ENCODE measurements at regions not wholly inside any gene's neighbourhood (a gene's known extent, or its start where the extent isn't known, plus 50 kb on each side); places are given as distances from the start of the nearest gene placed in this dataset.

GRCh38 chr7:54339073-54339472, 203.1 kb upstream of the VSTM2A start (continued):
- TF ChIP-seq ATF2 (CRISPR knock-in tag; IDR thresholded peaks at IDR 0.05), result no peak
- TF ChIP-seq PHF21A (IDR thresholded peaks at IDR 0.05; ENCODE audit: borderline replicate concordance, low read depth), result no peak
- TF ChIP-seq ZNF778 (CRISPR knock-in tag; IDR thresholded peaks at IDR 0.05), result no peak
- no peak for TF ChIP-seq STAT5A (IDR thresholded peaks at IDR 0.05; ENCODE audit: borderline replicate concordance, low read length)
- TF ChIP-seq FOXP1 (CRISPR knock-in tag; IDR thresholded peaks at IDR 0.05), result no peak
- TF ChIP-seq HMG20A (CRISPR knock-in tag; conservative IDR thresholded peaks at IDR 0.05), result no peak
- TF ChIP-seq ZBTB17 (CRISPR knock-in tag; IDR thresholded peaks at IDR 0.05), result no peak
- no peak for TF ChIP-seq CREM (IDR thresholded peaks at IDR 0.05; ENCODE audit: low read depth)

GRCh38 chr7:54342458-54342857, 199.7 kb upstream of the VSTM2A start:
- H3K27me3 ChIP-seq (ENCODE audit: control insufficient read depth in 2 of 2, insufficient read depth in 2 of 2, low read length in 2 of 2), result no peaks in the 10 kb centered on the region
- FAIRE-seq (no peak), DNase-seq (ENCODE audit: extremely low read depth in 1 of 4, low spot score in 3 of 4) (no peak), ATAC-seq (no peak)
- H2AFZ ChIP-seq (ENCODE audit: low read depth, low read length), result no peak overlapping the region
- no peaks in the 10 kb centered on the region for H4K20me1 ChIP-seq (replicated peaks; ENCODE audit: control insufficient read depth, insufficient read depth, low read length)
- no peaks in the 10 kb centered on the region for H3K9me1 ChIP-seq (ENCODE audit: control insufficient read depth, insufficient read depth, low read length)
- intact Hi-C loops (cut with micrococcal nuclease) (no loop called here), in situ Hi-C loops (cut with MboI) (no loop called here)
- H3K36me3 ChIP-seq (ENCODE audit: control insufficient read depth, insufficient read depth, low read length), result no peaks in the 10 kb centered on the region
- no peak overlapping the region for H3K27ac ChIP-seq (ENCODE audit: extremely low read depth, low read depth, low read length)
- H3K9me3 ChIP-seq (replicated peaks; ENCODE audit: control insufficient read depth, insufficient read depth, low read depth, low read length), result no peaks in the 10 kb centered on the region
- BruUV-seq (replicated peaks), result no TSS peak
- H3K9ac ChIP-seq (ENCODE audit: insufficient read depth in 1 of 2, low read depth in 2 of 2, low read length in 2 of 2), result no peak overlapping the region
- H3K4me3 ChIP-seq, result no peak overlapping the region
- TF ChIP-seq RBM14 (IDR thresholded peaks at IDR 0.05; ENCODE audit: borderline replicate concordance, insufficient read depth, low read depth, low read length) (no peak), SRSF3 (IDR thresholded peaks at IDR 0.05; ENCODE audit: insufficient read depth, low read length) (no peak), ZBTB12 (CRISPR knock-in tag; IDR thresholded peaks at IDR 0.05) (no peak), SIN3A (IDR thresholded peaks at IDR 0.05; ENCODE audit: borderline replicate concordance in 2 of 2, control insufficient read depth in 1 of 2, low read depth in 2 of 2, low read length in 2 of 2) (no peak), HNRNPH1 (optimal IDR thresholded peaks at IDR 0.05; ENCODE audit: low read depth, low read length) (no peak), ATF1 (CRISPR knock-in tag; IDR thresholded peaks at IDR 0.05) (no peak), ATF1 (tag; IDR thresholded peaks at IDR 0.05) (no peak), TEAD4 (IDR thresholded peaks at IDR 0.05; ENCODE audit: low read length) (no peak), TEAD4 (CRISPR knock-in tag; IDR thresholded peaks at IDR 0.05; ENCODE audit: borderline replicate concordance) (no peak), CREBBP (IDR thresholded peaks at IDR 0.05; ENCODE audit: low read depth, low read length) (no peak), ZNF778 (CRISPR knock-in tag; IDR thresholded peaks at IDR 0.05) (no peak), OTX1 (CRISPR knock-in tag; IDR thresholded peaks at IDR 0.05) (no peak), CAMTA2 (CRISPR knock-in tag; conservative IDR thresholded peaks at IDR 0.05) (no peak), CTCF (IDR thresholded peaks at IDR 0.05 in 2 of 3, conservative IDR thresholded peaks at IDR 0.05 in 1 of 3; ENCODE audit: insufficient read depth in 2 of 3, low read depth in 1 of 3, low read length in 3 of 3) (no peak)
- H3K4me1 ChIP-seq (replicated peaks in 1 of 2; ENCODE audit: control insufficient read depth in 2 of 2, insufficient read depth in 2 of 2, low read length in 2 of 2), result no peaks in the 10 kb centered on the region
- CTCF ChIA-PET (ENCODE audit: low intra/inter-chr PET ratio), result no interaction called here
- no peak overlapping the region for H3K4me2 ChIP-seq (ENCODE audit: insufficient read depth, low read length)
- H3K79me2 ChIP-seq (ENCODE audit: control insufficient read depth, insufficient read depth, low read length), result no peaks in the 10 kb centered on the region
- POLR2A ChIA-PET, result no interaction called here
